ENCODE measurements at regions not wholly inside any gene's neighbourhood (a gene's known extent, or its start where the extent isn't known, plus 50 kb on each side); places are given as distances from the start of the nearest gene placed in this dataset.

DNA sequence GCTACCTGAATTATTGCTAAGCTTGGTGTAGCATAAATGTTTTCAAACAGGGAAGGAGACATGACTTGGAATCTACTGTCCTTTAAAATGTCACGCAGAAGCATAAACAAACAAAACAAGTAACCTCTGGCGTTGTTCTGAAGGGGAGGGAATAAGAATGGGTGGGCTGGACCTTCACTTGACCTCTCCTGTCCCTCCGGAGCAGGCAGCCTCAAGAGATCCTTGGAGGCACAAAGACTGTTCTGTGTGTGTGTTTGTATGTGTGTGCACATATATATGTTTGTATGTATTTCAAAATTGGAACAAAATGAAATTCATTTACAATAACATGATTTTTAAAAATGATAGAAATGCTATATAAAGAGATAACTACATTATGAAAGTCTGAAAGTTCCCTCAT lies 91.3 kb upstream of the DCLK2 start:
- TF ChIP-seq, protein P1, sequence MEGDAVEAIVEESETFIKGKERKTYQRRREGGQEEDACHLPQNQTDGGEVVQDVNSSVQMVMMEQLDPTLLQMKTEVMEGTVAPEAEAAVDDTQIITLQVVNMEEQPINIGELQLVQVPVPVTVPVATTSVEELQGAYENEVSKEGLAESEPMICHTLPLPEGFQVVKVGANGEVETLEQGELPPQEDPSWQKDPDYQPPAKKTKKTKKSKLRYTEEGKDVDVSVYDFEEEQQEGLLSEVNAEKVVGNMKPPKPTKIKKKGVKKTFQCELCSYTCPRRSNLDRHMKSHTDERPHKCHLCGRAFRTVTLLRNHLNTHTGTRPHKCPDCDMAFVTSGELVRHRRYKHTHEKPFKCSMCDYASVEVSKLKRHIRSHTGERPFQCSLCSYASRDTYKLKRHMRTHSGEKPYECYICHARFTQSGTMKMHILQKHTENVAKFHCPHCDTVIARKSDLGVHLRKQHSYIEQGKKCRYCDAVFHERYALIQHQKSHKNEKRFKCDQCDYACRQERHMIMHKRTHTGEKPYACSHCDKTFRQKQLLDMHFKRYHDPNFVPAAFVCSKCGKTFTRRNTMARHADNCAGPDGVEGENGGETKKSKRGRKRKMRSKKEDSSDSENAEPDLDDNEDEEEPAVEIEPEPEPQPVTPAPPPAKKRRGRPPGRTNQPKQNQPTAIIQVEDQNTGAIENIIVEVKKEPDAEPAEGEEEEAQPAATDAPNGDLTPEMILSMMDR (IDR thresholded peaks at IDR 0.05; ENCODE audit: insufficient read depth, low read length, poor library complexity, severe bottlenecking) = no peak
- no peak for TF ChIP-seq EZH2phosphoT487 (conservative IDR thresholded peaks at IDR 0.05; ENCODE audit: low read length)
- Histone ChIP-seq H2AFZ (ENCODE audit: low read depth, low read length, severe bottlenecking) (no peak overlapping the region), H3K79me2 (ENCODE audit: insufficient read depth, low read length) (no peaks in the 10 kb centered on the region), H3K4me2 (ENCODE audit: low read depth, low read length, poor library complexity, severe bottlenecking) (no peak overlapping the region), H3K9me2 (replicated peaks; ENCODE audit: insufficient read depth, low read length) (no peaks in the 10 kb centered on the region), H3K9ac (ENCODE audit: low read length) (no peak overlapping the region), H3K36me3 (ENCODE audit: low read length) (no peaks in the 10 kb centered on the region), H3K9me3 (ENCODE audit: insufficient read depth, low read length) (no peaks in the 10 kb centered on the region), H4K20me1 (ENCODE audit: low read depth, low read length) (no peaks in the 10 kb centered on the region), H3F3A (ENCODE audit: insufficient read depth) (no peaks in the 10 kb centered on the region), H3K27me3 (ENCODE audit: low read length) (no peaks in the 10 kb centered on the region), H3K4me3 (ENCODE audit: insufficient read depth, low read length, poor library complexity, severe bottlenecking) (no peak overlapping the region), H3K27ac (ENCODE audit: low read depth, low read length) (no peak overlapping the region)

DNA sequence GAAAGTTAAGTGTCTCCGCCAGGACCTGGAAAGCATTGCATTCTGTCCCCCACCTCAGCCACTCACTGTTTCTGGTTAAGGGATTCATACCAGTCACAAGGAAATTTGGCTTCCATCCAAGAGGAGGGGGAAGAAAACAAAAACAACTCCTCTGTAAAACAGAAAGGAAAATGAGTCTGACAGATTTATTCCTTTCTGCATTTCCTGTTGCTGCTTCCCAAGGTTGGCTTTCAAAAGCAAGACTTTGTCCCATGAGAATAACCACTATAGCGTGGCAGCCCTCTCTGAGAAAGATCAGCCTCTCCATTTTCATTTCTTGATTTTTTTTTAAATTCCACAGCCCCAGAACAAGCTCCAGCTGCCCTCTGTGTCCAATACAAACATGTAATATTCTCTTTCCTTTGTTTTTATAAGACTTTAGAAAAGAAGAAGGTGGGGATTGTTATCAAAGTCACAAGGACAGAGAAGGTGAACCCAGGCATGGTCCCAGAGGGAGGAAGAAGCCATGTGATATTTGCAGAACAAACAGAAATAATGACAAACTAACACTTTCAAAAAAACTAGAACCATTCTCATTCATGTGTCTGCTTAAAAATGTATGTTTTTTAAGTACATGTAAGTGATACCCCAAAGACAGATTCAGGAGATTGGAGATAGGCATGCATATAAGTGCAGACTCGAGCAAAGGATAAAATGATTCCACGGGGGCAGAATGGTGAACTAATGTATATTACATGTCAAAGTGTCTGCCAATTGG lies 90.7 kb upstream of the DCLK2 start:
- Histone ChIP-seq H3K4me3 (ENCODE audit: insufficient read depth, low read length, poor library complexity, severe bottlenecking) (no peak overlapping the region), H3K27me3 (ENCODE audit: low read length) (no peaks in the 10 kb centered on the region), H3K9me2 (replicated peaks; ENCODE audit: insufficient read depth, low read length) (no peaks in the 10 kb centered on the region), H3K79me2 (ENCODE audit: insufficient read depth, low read length) (no peaks in the 10 kb centered on the region), H3F3A (ENCODE audit: insufficient read depth) (no peaks in the 10 kb centered on the region), H3K4me2 (ENCODE audit: low read depth, low read length, poor library complexity, severe bottlenecking) (no peak overlapping the region), H3K36me3 (ENCODE audit: low read length) (no peaks in the 10 kb centered on the region), H4K20me1 (ENCODE audit: low read depth, low read length) (no peaks in the 10 kb centered on the region), H3K9me3 (ENCODE audit: insufficient read depth, low read length) (no peaks in the 10 kb centered on the region), H2AFZ (ENCODE audit: low read depth, low read length, severe bottlenecking) (no peak overlapping the region), H3K27ac (ENCODE audit: low read depth, low read length) (no peak overlapping the region), H3K9ac (ENCODE audit: low read length) (no peak overlapping the region)
- TF ChIP-seq, protein P1 (IDR thresholded peaks at IDR 0.05; ENCODE audit: insufficient read depth, low read length, poor library complexity, severe bottlenecking) = no peak
- no peak for TF ChIP-seq EZH2phosphoT487 (conservative IDR thresholded peaks at IDR 0.05; ENCODE audit: low read length)

DNA sequence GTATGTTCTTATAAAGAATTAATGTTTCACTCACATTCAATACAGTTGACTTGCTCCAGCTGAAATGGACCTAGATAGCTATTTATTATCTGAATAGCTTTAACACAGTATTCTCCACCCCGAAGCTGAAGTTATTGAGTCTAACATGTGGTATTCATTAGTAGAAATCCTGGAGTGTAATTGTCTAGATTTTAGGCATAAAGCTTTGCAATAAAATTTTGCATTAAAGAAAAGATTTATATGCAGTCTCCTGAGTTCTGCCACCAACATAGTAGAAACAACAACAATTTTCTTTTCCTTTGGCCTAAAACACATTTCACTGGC lies 90.2 kb upstream of the DCLK2 start:
- Histone ChIP-seq H4K20me1 (ENCODE audit: low read depth, low read length) (no peaks in the 10 kb centered on the region), H3K9ac (ENCODE audit: low read length) (no peak overlapping the region), H3K9me3 (ENCODE audit: insufficient read depth, low read length) (no peaks in the 10 kb centered on the region), H3K79me2 (ENCODE audit: insufficient read depth, low read length) (no peaks in the 10 kb centered on the region), H3K4me3 (ENCODE audit: insufficient read depth, low read length, poor library complexity, severe bottlenecking) (no peak overlapping the region), H3K27ac (ENCODE audit: low read depth, low read length) (no peak overlapping the region), H3F3A (ENCODE audit: insufficient read depth) (no peaks in the 10 kb centered on the region), H3K27me3 (ENCODE audit: low read length) (no peaks in the 10 kb centered on the region), H3K9me2 (replicated peaks; ENCODE audit: insufficient read depth, low read length) (no peaks in the 10 kb centered on the region), H3K4me2 (ENCODE audit: low read depth, low read length, poor library complexity, severe bottlenecking) (no peak overlapping the region), H3K36me3 (ENCODE audit: low read length) (no peaks in the 10 kb centered on the region), H2AFZ (ENCODE audit: low read depth, low read length, severe bottlenecking) (no peak overlapping the region)
- no peak for TF ChIP-seq EZH2phosphoT487 (conservative IDR thresholded peaks at IDR 0.05; ENCODE audit: low read length)
- TF ChIP-seq, protein P1 (IDR thresholded peaks at IDR 0.05; ENCODE audit: insufficient read depth, low read length, poor library complexity, severe bottlenecking) = no peak
